Panc1 (cell line): ENCODE measurements at regions not wholly inside any gene's neighbourhood (a gene's known extent, or its start where the extent isn't known, plus 50 kb on each side); places are given as distances from the start of the nearest gene placed in this dataset.
"Not testable (repeated sequence)": the region's sequence is repeated elsewhere in the genome, so short reads cannot be mapped to it uniquely, and the experiment has no call there.

Experiments
- ATAC-seq: fragments of 200-7000 bp; cut with Tn5 transposase; 2 replicates; pipeline ENCODE4 v1.9.1; 2020; ENCODE audit warnings: mild to moderate bottlenecking, moderate library complexity
- BruUV-seq: library from RNA; stranded (reverse); fragments of 400-500 nt; replicated peaks from 2 replicates; lab custom pipeline; 2021; lab: Mats Ljungman, UMichigan
- CTCF ChIA-PET: fragments of 300-600 bp; sonication (Branson Sonifier 250); formaldehyde crosslinking; loops from one replicate; lab custom pipeline; 2022; ENCODE audit warnings: antibody characterized with exemption; lab: Charles Lee
- POLR2A ChIA-PET: fragments of 300-600 bp; sonication (Branson Sonifier 250); formaldehyde crosslinking; loops from one replicate; lab custom pipeline; 2022; ENCODE audit warnings: antibody characterized with exemption; lab: Charles Lee
- DNase-seq: peaks from one replicate; pipeline ENCODE4 v3.0.0-alpha.2; 2010; ENCODE audit warnings: low read depth, low spot score
- H3K27ac ChIP-seq: 2 replicates; pipeline ENCODE4 v1.5.1; 2011; ENCODE audit warnings: mild to moderate bottlenecking, low read length, inconsistent platforms
- H3K27me3 ChIP-seq: fragments of 200-500 bp; sonication (Bioruptor generic); 2 replicates; pipeline ENCODE4 v1.6.0; 2014; ENCODE audit warnings: low read length, inconsistent platforms; ENCODE audit not compliant: control insufficient read depth, insufficient read depth
- H3K36me3 ChIP-seq: fragments of 200-500 bp; sonication (Bioruptor generic); 2 replicates; pipeline ENCODE4 v1.5.1; 2014; ENCODE audit warnings: inconsistent platforms, mild to moderate bottlenecking, low read length, moderate library complexity; ENCODE audit not compliant: control insufficient read depth, insufficient read depth
- H3K4me1 ChIP-seq: 2 replicates; pipeline ENCODE4 v1.5.1; 2011; ENCODE audit warnings: inconsistent platforms, mild to moderate bottlenecking, low read length, moderate library complexity; ENCODE audit not compliant: control insufficient read depth, insufficient read depth
- H3K4me3 ChIP-seq, 2 experiments: 2 replicates each; pipeline ENCODE4 v1.5.1; 2011 to 2012; ENCODE audit warnings: low read depth in 2 of 2, low read length in 2 of 2, mild to moderate bottlenecking in 2 of 2, inconsistent platforms in 1 of 2, moderate library complexity in 1 of 2
- H3K9me3 ChIP-seq: fragments of 200-500 bp; sonication (Bioruptor generic); 2 replicates; pipeline ENCODE4 v1.5.1; 2014; ENCODE audit warnings: low read depth, mild to moderate bottlenecking, inconsistent platforms, low read length, moderate library complexity; ENCODE audit not compliant: control insufficient read depth, insufficient read depth
- POLR2AphosphoS5 ChIP-seq: IDR thresholded peaks from 2 replicates; pipeline ENCODE4 v1.6.1; 2012; ENCODE audit warnings: mild to moderate bottlenecking, low read depth, low read length, moderate library complexity
- REST ChIP-seq, 2 experiments: IDR thresholded peaks; 2 replicates each; pipeline ENCODE4 v1.6.1; 2011 to 2012; ENCODE audit warnings: low read depth in 2 of 2, control low read depth in 1 of 2, low read length in 1 of 2, mild to moderate bottlenecking in 1 of 2, moderate library complexity in 1 of 2; ENCODE audit not compliant: insufficient read depth in 1 of 2
- SIN3A ChIP-seq: IDR thresholded peaks from 2 replicates; pipeline ENCODE4 v1.6.1; 2012; ENCODE audit warnings: low read depth, mild to moderate bottlenecking, low read length, moderate library complexity, borderline replicate concordance; ENCODE audit not compliant: insufficient read depth
- TCF7L2 ChIP-seq: IDR thresholded peaks from 2 replicates; pipeline ENCODE4 v1.6.1; 2011; ENCODE audit warnings: mild to moderate bottlenecking, low read depth, low read length, inconsistent platforms
- in situ Hi-C: cut with HindIII; loops from 2 replicates; pipeline ENCODE4 v1.10.0; 2016; ENCODE audit warnings: low sequenced_read_pairs, low pct_unique_long_range_greater_than_20kb
- intact Hi-C: fragments of 100-400 bp; cut with micrococcal nuclease; formaldehyde crosslinking; loops from one replicate; pipeline ENCODE4 v1.10.0; 2022; ENCODE audit not compliant: unreplicated experiment
- TF ChIP-seq, protein P1 (sequence below): fragments of 450-650 bp; IDR thresholded peaks from 2 replicates; pipeline ENCODE4 v1.5.1; 2017; ENCODE audit warnings: mild to moderate bottlenecking

GRCh38 chr5:62778316-62779009 lies 199.8 kb downstream of the LRRC70 start:
- ATAC-seq = peak; percentile 42

GRCh38 chr5:62777081-62777480 lies 198.5 kb downstream of the LRRC70 start:
- H3K27me3 ChIP-seq, BruUV-seq, POLR2A ChIA-PET, H3K36me3 ChIP-seq, H3K4me1 ChIP-seq, DNase-seq, in situ Hi-C loops, H3K9me3 ChIP-seq, ATAC-seq, H3K4me3 ChIP-seq, H3K27ac ChIP-seq, CTCF ChIA-PET: not testable (repeated sequence)
- intact Hi-C loops = loop anchor here (5.0 kb wide), 1 partner anchor 335 kb away; no protein-coding TSS in a partner anchor

More at GRCh38 chr5:62778316-62779009, 199.8 kb downstream of the LRRC70 start:
- in situ Hi-C loops (no loop called here), intact Hi-C loops (loop anchor here (2.0 to 5.0 kb wide), 2 partner anchors 318 to 336 kb away; no protein-coding TSS in a partner anchor)
- TF ChIP-seq TCF7L2 (no peak), SIN3A (no peak)
- Histone ChIP-seq H3K27ac (no peak overlapping the region), H3K4me1 (no peaks in the 10 kb centered on the region), H3K9me3 (no peaks in the 10 kb centered on the region), H3K36me3 (no peaks in the 10 kb centered on the region), H3K27me3 (no peaks in the 10 kb centered on the region; the same call in 1 of the 2 replicates), H3K4me3 (no peak overlapping the region)
- ChIA-PET CTCF (interaction anchor here (0.5 to 0.7 kb wide), 3 partner anchors 49 to 373 kb away, joined by 3 read pairs; no protein-coding TSS in a partner anchor), POLR2A (no interaction called here)
- no peak for DNase-seq
- no TSS peak for BruUV-seq

GRCh38 chr5:62776592-62776991 lies 198.0 kb downstream of the LRRC70 start:
- CTCF ChIA-PET, DNase-seq, ATAC-seq, H3K27me3 ChIP-seq, POLR2A ChIA-PET, H3K36me3 ChIP-seq, H3K4me3 ChIP-seq, in situ Hi-C loops, H3K9me3 ChIP-seq, BruUV-seq, H3K4me1 ChIP-seq, H3K27ac ChIP-seq: not testable (repeated sequence)
- intact Hi-C loops = loop anchor here (5.0 kb wide), 1 partner anchor 334 kb away; no protein-coding TSS in a partner anchor

GRCh38 chr5:62773460-62773859 lies 194.8 kb downstream of the LRRC70 start:
- ATAC-seq (no peak), DNase-seq (no peak)
- intact Hi-C loops = no loop called here
- Histone ChIP-seq H3K4me1 (no peaks in the 10 kb centered on the region), H3K4me3 (no peak overlapping the region), H3K27me3 (no peaks in the 10 kb centered on the region; the same call in 1 of the 2 replicates), H3K27ac (no peak overlapping the region), H3K9me3 (no peaks in the 10 kb centered on the region), H3K36me3 (no peaks in the 10 kb centered on the region)
- CTCF ChIA-PET = no interaction called here
- no peak for TF ChIP-seq REST (IDR thresholded peaks at IDR 0.05; ENCODE audit: insufficient read depth in 1 of 2, low read depth in 2 of 2, low read length in 1 of 2)
- TF ChIP-seq, protein P1, sequence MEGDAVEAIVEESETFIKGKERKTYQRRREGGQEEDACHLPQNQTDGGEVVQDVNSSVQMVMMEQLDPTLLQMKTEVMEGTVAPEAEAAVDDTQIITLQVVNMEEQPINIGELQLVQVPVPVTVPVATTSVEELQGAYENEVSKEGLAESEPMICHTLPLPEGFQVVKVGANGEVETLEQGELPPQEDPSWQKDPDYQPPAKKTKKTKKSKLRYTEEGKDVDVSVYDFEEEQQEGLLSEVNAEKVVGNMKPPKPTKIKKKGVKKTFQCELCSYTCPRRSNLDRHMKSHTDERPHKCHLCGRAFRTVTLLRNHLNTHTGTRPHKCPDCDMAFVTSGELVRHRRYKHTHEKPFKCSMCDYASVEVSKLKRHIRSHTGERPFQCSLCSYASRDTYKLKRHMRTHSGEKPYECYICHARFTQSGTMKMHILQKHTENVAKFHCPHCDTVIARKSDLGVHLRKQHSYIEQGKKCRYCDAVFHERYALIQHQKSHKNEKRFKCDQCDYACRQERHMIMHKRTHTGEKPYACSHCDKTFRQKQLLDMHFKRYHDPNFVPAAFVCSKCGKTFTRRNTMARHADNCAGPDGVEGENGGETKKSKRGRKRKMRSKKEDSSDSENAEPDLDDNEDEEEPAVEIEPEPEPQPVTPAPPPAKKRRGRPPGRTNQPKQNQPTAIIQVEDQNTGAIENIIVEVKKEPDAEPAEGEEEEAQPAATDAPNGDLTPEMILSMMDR = no peak
- TF ChIP-seq POLR2AphosphoS5 = no peak
- TF ChIP-seq TCF7L2 = no peak
- no peak for TF ChIP-seq SIN3A
- BruUV-seq = no TSS peak
- POLR2A ChIA-PET = no interaction called here
- in situ Hi-C loops = no loop called here
